HG02642 (cell line): ENCODE measurements at regions not wholly inside any gene's neighbourhood (a gene's known extent, or its start where the extent isn't known, plus 50 kb on each side); places are given as distances from the start of the nearest gene placed in this dataset.

Experiments used
- ATAC-seq: cut with Tn5 transposase; IDR thresholded peaks from one replicate; pipeline ENCODE4 v1.9.1; 2021; ENCODE audit warnings: mild to moderate bottlenecking; ENCODE audit not compliant: unreplicated experiment, poor library complexity

DNA sequence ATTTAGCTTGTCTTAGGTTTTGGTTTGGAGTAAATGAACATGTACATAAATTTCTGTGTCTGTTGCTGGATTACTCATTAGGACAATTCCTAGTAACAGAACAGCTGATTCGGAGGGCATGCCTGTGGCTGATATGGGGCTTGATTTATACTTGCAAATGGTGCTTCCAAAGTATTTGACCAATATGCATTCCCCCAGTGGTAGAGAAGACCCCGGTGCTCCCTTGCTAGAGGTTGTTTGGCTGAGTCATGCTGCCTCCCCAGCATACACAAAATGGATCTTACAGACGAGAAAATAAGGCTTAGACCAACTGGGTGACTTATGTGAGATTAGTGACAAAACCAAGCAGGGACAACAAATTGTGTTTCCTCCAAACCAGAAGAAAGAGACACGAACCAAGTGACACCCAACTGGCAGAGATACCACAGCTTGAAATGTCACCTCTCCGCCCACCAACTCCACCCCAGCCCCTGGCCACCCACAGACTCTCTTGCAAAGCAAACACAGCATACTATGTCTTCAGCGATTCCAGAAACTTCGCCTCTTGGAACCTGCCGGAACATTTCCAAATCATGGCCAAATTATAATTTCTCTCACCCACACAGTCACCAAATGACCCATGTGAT, 75.9 kb upstream of the ETS2 start:
- ATAC-seq: no peak

DNA sequence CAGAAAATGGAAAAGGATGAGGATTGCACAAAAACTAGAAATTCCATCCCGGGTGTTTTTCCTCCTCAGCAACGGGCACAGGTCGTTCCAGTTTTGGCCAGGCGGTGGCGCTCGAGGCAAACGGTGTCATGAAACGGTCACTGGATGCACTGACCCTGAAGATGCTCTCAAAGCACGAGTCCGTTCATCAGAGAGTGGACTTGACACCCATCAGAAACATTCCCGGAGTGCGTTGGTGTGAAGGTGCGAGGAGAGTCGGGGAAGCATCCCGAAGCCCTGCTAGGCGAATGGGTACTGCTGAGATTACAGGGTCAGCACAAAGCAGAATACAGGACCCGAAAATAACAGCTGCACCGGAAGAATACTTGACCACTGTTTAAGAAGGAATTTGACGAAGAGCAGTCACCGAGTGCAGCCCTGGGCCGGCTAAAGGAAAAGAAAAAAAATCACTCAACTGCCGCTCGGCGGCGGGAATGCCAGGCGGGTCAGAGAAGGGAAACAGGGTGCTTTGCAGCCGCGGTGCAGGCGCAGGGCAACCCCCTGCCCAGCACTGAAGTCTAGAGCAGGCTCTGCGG, 71.7 kb upstream of the ETS2 start:
- peak; percentile 62 for ATAC-seq

DNA sequence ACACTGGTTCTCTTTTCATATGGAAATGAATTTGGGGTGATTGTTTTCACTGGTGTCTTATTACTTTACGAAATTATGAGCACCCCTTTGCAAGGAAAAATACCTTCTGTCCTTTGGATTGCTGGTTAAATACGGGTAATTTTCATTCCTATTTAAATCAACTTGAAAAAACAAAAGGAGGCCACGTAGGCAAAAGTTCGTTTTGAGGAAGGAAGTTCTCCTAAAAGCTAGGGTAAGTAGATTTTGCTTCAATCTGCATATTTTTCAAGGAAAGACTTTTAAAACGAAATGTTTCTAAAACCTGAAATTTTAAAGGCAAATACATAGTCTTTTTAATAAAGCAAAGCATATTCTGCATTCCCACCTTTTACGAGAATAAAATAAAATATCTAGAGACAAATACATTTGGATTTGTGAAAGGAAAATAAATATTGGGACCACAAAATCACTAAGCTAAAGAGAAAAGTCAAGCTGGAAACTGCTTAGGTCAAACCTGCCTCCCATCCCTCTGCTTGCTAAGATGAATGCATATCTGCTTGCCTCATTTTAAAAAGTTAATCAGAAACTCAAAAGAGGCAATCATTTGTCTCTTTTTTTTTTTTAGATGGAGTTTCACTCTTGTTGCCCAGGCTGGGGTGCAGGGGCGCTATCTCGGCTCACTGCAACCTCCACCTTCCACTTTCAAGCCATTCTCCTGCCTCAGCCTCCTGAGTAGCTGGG, 70.9 kb upstream of the ETS2 start:
- no peak for ATAC-seq

DNA sequence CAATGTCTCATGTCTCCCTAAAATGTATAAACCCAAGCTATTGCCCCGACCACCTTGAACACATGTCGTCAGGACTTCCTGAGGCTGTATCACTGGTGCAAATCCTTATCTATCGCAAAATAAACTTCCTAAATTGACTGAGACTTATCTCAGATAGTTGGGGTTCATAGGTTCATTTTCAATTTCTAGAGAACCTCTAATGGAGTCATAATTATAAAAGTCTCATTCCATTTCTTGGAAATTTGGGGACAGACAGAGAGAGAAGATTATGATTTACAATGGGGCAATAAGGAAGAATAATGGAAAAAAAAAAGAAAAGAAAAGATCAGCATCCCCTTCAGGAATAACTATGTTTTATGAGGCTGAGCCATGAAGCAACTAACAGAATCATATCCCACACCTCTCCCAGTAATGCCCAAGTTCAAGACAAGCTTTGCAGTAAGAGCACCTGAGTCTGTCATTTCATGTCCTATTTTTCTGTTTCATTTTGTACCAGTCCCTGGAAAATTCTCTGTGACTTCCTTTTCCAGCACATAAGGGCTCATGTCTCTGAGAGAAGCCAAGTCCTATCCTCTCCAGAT, 70.0 kb upstream of the ETS2 start:
- ATAC-seq: no peak

DNA sequence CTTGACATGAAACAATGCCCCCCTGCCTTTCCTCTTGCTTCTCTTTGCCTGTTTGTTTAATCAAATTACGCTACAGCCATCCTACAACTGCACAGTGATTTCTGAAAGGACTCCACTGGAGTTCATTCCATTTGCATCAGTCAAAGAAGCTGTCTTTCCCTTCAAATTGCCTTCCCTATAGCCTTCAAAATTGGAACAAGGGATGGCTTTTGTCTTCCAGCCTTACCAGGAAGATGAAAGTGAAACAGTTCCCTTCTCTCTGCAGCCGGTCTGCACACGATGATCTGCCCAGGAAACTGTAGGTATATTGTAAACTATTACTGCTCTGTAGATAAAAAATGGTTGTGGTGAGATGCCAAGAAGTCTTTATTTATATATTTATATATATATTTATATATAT, 65.6 kb upstream of the ETS2 start:
- ATAC-seq: no peak

DNA sequence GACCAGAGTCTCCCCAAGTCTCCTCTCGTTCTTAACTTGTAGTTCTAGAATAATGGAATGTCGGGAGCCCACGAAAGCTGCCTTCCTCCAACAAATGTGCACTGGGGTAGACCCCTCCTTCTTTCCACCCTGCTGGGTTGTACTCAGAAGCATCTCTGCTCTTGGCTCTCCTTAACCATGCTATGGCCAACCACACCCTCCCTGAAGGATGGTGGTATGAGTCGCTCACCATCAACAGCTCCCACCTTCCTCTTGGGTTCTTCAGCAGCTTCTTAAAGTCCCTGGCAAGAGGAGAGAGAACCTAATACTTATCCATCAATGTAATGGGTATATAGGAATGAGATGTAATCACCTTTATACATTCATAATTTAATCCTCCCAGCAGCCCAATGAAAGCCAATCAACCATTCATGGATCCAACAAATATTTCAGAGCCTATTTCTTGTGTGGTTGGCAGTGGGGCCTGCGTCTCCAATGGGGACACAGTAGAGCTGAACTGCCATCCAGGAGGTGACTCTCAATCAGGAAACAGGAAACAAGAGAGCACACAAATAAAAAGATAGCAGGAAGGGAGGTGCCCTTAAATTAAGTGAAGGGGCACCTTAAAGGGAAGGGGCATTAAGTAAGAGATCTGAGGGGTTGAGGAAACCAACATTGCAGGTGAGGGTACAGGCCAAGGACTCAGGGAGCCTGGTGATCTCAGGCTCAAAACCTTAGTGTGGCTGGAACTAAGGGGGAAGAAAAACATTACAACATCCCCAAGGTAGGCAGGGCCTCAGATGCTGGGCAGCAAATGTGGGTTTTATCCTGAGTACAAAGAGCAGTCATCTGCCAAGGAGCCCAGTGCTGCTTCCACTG, 64.4 kb upstream of the ETS2 start:
- ATAC-seq: no peak

DNA sequence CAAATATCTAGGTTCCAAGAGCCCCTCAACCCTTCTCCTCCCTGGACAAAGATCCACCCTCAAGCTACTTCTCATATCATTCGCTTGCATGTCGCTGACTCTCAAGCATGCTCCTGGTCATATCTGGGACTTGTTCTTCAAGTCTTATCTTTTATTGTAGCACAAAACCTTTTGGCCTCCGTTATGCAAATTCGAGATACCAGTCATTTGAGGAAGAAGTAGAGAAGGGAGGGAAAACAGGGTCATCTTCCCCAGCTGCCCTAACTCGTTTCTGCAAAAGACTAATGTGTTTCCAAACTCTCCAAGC, 63.8 kb upstream of the ETS2 start:
- no peak for ATAC-seq

DNA sequence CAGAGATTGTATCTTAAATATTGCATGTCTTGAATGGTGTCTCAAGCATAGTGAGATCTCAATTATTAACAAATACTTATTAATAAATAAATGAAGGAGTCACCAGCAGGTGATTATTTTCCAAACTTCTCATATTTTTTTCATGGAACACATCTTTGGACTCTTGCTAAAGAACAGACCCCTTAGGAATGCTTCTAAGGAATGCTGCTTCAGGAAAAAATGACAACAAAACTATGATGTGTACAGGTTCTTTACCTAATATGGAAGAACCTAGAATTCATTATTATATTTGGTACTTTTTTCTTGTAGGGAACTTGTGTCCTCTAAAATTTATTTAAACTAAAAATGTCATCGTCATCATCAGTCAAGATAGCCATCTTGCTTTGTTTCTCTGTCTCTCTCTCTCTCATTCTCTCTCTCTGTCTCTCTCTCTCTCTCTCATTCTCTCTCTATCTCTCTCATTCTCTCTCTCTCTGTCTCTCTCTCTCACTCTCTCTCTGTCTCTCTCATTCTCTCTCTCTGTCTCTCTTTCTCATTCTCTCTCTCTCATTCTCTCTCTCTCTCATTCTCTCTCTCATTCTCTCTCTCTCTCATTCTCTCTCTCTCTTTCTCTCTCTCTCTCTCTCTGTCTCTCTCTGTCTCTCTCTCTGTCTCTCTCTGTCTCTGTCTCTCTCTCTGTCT, 63.0 kb upstream of the ETS2 start:
- no peak for ATAC-seq

DNA sequence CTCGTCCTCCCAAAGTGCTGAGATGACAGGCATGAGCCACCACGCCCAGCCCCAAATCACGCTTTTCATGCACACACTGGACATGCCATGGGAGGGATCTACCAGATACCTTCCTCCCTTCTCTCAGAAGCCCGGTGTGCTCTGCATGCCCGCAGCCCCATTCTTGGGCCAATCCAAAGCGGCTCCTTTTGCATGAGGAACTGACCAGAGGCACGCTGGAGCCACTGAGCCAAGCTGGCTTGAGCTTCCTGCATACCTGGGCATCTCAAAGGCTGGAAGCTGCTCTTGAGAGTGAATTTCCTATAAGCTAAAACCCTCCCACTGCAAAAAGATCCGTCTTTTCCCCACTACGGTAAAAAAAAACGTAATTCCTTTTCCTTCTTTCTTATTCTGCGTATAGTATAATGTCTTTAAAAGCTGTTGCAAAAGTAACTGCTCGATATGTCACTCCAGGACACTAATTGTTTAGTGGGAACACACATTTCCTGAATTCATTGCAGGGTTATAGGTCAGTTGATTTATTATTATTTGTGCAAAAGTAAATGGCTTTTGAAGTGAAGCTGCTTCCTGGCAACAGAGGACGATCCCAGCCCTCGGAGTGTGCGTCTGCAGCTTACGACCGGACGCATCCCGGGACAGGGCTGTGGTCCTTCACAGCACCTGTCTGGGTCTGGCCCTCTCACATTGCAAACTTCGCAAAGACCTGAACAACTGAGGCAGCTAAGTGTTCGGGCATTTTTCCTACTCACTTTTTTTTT, 61.8 kb upstream of the ETS2 start:
- no peak for ATAC-seq

DNA sequence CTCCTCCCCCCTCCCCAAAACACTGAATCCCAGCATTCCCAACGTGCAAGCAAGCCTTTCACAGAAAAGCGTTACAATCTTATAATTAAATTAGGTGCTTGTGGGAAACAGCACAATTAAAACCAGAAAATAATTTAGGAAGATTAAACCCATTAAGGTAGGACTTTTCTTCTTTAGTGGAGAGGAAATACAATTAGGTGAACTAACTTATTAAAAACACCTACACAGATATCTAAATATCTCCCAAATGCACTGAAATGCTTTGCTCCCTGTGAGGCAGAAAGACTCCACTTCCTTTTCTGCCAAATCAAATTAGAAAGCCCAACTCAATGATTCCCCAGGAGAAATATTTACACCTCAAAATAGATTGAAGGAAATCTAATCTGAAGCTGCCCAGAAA, 60.9 kb upstream of the ETS2 start:
- ATAC-seq: no peak

DNA sequence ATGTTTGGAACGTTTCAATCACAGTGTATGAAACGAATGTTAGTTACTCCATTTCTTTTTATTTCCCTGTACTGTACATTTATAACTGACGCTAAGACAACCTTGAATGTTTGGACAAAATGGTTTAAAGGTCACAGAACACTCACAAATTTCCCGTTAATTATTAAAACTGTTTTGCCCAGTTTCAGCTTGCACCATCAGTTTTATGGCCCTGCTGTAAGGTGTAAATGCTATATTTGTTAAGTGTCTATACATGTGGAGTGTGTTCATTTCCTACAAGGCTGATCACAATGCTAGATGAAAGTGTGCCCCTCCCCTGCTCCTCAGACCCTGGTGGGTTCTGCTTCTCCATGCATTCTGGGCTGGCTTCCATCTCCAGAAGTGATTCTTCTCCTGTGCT, 57.9 kb upstream of the ETS2 start:
- ATAC-seq: no peak

DNA sequence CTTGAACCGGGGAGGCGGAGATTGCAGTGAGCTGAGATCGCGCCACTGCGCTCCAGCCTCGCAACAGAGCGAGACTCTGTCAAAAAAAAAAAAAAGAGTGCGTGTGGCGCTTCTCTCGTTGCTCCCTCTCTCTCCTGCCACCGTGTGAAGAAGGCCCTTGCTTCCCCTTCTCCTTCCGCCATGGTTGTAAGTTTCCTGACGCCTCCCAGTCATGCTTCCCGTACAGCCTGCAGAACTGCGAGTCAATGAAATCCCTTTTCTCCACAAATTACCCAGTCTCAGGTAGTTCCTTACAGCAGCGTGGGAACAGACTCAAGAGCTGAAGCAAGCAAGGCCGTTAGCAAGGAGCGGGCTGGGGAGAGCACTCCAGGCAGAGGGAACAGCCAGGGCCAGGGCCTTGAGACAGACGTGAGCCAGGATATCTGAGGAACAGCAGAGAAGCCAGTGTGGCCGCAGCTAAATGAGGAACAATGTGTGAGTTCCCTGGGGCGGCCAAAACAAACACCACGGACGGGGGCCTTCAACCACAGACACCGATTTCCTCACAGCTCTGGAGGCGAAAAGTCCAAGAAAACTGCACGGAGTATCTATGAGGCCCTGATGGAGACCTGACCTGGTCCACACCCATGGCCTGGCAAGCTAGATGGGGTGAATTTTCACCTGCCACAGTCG, 54.2 kb upstream of the ETS2 start:
- ATAC-seq: no peak

DNA sequence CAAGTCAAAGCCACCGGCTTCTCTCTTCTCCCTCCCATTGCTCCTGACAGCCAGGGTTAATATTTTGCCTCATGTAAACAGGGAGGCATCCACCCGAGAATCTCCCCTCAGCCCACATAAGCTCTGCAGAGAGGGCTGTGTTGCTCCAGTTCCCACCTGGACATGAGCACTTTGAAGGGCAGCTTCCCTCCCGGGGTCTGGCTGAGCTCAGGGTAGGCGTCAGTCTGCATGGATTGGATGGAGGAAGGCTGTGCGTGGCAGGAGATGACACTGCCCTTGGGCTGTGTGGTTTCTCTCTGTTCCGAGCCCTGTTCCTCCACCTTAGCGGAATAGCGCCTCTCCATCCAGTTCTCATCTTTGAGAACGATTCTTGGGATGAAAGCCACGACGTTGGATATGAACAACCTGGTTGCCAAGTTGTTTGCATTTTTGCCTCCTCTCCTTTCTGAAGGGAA, 53.7 kb upstream of the ETS2 start:
- ATAC-seq: no peak

DNA sequence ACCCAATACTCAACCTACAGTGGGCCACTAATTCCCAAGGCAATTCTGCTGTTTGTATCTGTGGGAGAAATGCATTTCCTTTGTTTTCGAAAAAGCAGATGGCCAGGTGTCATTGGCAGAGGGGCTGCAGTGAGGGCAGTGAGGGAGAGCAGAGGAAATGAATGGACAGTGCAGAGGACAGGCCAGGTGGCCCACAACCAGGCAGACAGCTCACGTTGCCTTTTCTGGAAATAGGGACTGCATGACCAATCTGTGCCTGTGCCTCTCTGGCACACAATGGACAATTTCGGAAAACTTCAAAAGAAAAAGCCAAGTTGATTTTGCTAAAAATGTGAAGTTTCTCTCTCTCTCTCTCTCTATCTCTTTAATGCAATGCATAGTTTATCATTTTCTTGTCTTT, 52.6 kb upstream of the ETS2 start:
- no peak for ATAC-seq

DNA sequence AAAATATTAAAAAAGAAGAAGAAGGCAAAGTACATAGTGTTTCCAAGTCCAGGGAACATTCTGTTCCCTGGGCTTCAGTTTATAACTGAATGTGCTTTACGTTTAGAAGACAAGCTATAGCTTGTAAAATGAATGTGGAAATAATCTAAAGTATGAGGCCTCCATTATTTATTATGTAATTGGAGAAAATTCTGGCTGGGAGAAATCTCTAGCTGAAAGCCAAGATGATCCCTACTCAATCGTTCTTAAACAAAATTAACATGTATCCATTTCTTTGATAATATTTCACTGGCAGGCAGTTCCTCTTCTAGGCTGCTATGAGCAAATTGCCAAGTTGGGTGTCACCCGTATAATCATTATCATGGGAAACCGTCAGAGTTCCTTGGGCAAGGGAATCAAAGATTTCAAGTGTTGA, 52.2 kb upstream of the ETS2 start:
- no peak for ATAC-seq
